Adrenal gland (tissue), 5 donors: ENCODE measurements at regions not wholly inside any gene's neighbourhood (a gene's known extent, or its start where the extent isn't known, plus 50 kb on each side); places are given as distances from the start of the nearest gene placed in this dataset.

Source experiments
- POLR2A ChIP-seq, 2 donors: fragments of 450-650 bp; IDR thresholded peaks; one replicate each; pipeline ENCODE4 v1.6.1; 2017; ENCODE audit warnings: antibody characterized with exemption in 2 of 2, mild to moderate bottlenecking in 2 of 2, moderate library complexity in 1 of 2
- TF ChIP-seq, protein P1 (sequence below), 6 experiments: fragments of 450-650 bp in 4 of 6; fragments of 200-600 bp in 2 of 6; sonication (generic) in 1 of 6; IDR thresholded peaks; 1 replicate in 5 of 6; 2 replicates in 1 of 6; pipeline versions ENCODE4 v1.5.1 to v1.8.0; 2016 to 2021; ENCODE audit warnings: antibody characterized with exemption in 6 of 6, mild to moderate bottlenecking in 2 of 6, moderate library complexity in 1 of 6
- donor health status: DM: no; HTN: no; CAD: no.

DNA sequence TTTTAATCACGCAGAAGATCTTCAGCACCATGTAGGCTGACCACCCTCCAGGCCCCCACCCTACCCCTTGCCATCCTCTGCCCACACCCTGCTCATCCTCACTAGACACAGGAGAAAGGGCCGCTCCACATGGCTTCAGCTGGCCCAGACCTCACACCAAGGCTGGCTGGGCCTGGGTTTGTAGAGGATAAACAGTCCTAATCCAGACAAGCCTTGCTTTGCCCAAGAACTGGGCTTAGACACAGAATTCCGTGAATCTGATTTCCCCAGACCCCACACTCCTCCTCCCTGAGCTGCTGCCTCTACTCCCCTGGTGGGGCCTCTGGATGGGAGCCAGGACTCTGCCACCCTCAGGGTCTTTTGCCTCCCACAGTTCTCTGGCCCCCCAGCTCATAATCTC lies 185.3 kb downstream of the CYP26B1 start:
- TF ChIP-seq POLR2A (IDR thresholded peaks at IDR 0.05) = no peak
- TF ChIP-seq, protein P1, sequence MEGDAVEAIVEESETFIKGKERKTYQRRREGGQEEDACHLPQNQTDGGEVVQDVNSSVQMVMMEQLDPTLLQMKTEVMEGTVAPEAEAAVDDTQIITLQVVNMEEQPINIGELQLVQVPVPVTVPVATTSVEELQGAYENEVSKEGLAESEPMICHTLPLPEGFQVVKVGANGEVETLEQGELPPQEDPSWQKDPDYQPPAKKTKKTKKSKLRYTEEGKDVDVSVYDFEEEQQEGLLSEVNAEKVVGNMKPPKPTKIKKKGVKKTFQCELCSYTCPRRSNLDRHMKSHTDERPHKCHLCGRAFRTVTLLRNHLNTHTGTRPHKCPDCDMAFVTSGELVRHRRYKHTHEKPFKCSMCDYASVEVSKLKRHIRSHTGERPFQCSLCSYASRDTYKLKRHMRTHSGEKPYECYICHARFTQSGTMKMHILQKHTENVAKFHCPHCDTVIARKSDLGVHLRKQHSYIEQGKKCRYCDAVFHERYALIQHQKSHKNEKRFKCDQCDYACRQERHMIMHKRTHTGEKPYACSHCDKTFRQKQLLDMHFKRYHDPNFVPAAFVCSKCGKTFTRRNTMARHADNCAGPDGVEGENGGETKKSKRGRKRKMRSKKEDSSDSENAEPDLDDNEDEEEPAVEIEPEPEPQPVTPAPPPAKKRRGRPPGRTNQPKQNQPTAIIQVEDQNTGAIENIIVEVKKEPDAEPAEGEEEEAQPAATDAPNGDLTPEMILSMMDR (IDR thresholded peaks at IDR 0.05) = no peak
